GM21515 (cell line): ENCODE measurements at regions not wholly inside any gene's neighbourhood (a gene's known extent, or its start where the extent isn't known, plus 50 kb on each side); places are given as distances from the start of the nearest gene placed in this dataset.

Source experiments
- ATAC-seq: cut with Tn5 transposase; IDR thresholded peaks from one replicate; pipeline ENCODE4 v1.9.1; 2021; ENCODE audit not compliant: unreplicated experiment

DNA sequence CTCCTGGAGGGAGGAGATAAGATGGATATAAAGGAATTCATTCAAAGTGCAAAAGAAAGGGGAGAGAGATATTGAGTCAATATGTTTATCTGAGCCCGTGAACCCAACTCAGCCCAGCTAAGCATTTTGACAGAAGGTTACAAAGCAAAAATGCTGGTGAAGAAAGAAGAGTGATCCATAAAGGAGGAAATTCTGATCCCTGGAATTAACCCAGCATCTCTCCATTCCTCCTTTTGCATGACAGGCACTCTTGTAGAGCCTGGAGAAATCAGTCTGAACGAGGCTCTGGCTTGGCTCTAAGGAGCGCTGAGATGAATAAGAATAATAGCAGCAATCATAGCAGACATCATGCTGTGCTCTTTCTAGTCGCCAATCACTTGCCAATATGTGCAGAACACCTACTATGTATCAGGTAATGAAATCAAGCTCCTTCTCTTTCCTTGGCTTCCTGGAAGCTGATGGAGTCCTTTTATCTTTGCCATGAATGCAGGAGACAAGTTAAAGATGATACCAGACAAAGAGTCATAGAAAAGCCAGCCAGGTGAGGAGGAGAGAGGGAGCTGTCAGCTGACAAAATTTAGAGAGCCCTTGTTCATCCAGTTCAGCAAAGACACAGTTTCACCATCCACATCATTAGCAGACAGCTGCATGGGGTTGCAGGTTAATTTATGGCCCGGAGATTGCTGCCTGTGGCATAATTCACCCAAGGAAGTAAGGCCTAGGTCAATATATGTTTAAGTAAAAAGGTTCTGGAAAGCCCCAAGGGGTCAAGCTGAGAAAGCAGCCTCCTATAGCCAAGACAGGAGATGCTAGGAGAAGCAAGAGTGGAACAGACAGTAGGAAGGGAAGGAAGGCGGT is 476.5 kb upstream of the TBX3 start:
- ATAC-seq = no peak

DNA sequence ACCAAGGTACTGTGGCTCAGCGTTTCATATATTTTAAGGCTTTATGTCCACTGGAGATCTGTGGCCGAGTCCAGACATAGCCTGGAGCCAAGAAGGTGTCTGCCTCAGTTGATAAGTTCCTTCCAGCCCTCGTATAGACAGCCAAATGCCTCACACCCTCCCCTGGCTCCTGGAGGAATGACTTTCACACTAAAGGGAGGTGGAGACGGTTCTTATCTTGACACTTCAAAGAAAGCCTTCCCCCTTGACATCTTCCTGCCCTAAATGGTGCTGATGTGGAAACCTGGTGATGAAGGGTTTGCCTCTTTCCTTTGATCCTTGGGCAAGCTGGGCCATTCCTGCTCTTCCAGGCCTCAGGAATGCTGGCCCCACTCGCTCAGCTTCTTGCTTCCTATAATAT is 474.8 kb upstream of the TBX3 start:
- no peak for ATAC-seq

GRCh38 chr12:115155665-115156645 is 472.0 kb upstream of the TBX3 start:
- no peak for ATAC-seq

GRCh38 chr12:115149685-115150378 is 465.9 kb upstream of the TBX3 start:
- no peak for ATAC-seq

- ATAC-seq = no peak
Observed at GRCh38 chr12:115149279-115149678, 465.3 kb upstream of the TBX3 start.

DNA sequence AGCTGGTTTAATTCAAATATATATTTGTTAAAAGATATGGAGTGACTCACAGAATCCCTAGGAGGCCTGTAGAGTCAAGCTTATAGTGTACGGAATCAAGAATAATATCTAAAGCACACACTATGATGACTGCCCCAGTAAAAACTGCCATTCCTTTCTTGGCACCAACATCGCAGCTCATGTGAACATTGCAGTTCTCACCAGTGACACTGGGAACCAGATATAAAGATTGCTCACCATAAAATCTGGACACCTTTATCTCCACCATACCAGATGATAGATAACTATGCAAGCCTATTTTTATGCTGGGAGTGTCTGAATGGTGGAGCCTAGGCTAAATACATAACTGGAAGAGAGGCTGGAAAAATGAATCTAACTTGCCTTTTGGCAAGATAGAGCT is 463.9 kb upstream of the TBX3 start:
- no peak for ATAC-seq

- no peak for ATAC-seq
Observed at GRCh38 chr12:115146453-115146852, 462.5 kb upstream of the TBX3 start.

GRCh38 chr12:115144425-115144824 is 460.4 kb upstream of the TBX3 start:
- ATAC-seq = no peak

DNA sequence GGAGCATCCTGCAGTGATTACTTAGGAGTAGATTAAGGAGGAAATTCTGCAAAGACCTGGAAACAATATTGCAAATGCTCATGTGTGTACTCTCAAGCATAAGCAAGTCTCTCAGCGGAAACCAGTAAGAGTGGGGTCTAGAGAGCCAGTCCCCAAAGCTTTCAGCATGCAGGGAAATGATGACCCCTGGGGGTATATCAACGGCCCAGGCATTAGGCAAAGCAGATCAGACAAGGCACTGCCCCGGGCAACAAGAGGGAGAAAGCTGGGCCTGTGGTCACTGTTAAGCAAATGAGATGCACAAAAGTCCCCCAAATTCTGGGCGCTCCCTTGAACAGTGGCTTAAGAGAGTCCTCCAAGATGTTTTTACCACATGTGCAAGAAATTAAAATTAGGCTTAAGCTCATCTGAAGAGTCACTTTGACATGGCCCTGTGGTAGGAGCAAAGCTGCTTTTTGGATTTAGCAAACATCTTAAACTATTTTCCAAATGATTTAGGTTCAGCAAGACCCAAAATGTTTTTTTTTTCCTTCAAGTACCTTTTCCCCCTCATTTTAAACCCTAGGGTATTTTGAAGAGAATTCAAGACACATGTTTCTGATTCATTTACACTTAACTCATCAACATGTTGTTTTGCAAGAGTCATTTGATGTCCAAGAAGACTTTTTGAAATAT is 457.1 kb upstream of the TBX3 start:
- no peak for ATAC-seq

DNA sequence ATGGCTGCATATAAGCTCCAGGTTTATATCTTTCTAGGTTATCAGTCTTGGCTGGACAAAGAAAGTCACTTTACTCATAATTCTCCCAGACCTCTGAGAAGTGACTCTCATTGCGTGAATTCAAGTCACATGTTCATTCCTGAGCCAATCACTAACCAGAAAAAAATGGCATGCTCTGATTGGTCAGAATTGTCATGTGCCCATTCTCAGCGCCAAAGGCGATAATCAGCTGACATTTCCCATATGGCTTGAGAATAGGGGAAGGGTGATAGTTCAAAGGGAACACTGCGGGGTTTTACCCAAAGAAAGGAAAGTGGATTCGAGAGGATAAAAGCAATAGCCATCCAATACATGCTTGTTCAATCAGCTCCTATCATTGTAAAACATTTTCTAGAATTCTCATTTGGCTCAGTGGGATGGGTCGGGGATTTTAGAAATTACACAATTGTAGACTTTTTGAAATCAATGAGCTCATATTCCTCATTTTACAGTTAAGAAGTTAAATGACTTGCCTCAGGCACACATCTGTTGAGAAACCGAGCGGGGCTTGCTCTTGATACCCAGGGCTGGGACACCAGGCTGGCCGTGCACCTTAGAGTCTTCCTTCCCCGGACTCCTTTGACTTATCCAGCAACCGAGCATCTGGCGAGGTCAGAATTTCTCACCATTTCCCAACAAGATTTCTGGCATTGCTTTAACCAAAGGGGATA is 454.0 kb upstream of the TBX3 start:
- no peak for ATAC-seq

- ATAC-seq = no peak
Observed at GRCh38 chr12:115135800-115136211, 451.8 kb upstream of the TBX3 start.

GRCh38 chr12:115134298-115134697 is 450.3 kb upstream of the TBX3 start:
- ATAC-seq = no peak

DNA sequence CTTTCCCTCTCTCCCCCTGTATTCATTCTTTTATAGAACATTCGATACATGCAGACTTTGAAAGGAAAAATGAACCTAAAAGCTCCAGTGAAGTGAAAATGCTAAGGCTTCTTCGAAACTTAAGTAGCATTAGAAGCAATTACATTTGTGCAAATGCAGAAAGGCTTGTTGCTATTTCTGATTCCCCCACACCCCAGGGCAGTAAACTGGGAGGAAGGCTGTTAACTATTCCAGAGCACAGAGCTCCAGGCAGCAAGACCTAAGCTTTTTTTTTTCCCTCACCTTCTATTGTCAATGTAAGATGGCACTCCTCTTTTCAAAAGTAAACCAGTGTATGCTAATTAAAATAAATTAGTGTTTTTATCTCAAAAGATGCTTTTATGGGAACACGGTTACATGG is 448.9 kb upstream of the TBX3 start:
- no peak for ATAC-seq

DNA sequence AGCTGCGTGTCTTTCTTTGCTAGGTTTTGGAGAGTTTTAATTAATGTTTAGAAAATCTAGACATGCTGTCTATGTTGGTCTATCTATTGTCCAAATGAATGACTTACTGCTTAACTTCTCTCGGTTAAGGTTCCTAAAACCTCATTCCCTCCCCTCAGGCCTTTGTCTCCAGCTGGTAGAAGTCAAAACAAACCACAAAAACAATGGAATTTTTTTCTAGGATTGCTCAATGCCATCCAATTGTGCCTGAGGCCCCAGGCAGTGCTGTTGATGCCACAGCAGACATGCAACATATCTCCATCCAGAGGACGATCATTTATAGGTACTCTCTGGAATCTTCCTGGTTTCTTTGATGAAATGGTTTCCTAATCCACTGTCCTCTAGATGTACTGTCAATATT is 448.2 kb upstream of the TBX3 start:
- no peak for ATAC-seq

DNA sequence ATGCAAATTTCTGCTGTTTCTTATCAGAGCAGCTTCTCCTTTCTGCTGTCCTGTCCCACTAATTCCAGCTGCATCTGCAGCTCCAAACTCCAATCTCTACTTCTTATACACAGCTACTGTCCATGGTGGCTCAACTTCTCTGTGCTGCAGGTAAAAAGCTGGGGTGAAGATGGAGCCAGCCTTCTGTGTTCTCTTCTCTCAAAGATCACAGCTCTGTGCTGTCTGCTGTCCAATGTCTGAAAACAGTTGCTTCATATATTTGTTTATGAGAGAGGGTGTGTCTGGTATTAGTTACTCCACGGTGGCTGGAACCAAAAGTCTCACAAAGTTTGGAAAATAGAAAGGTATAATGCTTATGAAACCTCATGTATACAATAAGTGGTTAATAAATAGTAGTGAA is 445.8 kb upstream of the TBX3 start:
- ATAC-seq = no peak

- no peak for ATAC-seq
Observed at GRCh38 chr12:115121053-115121452, 437.1 kb upstream of the TBX3 start.

DNA sequence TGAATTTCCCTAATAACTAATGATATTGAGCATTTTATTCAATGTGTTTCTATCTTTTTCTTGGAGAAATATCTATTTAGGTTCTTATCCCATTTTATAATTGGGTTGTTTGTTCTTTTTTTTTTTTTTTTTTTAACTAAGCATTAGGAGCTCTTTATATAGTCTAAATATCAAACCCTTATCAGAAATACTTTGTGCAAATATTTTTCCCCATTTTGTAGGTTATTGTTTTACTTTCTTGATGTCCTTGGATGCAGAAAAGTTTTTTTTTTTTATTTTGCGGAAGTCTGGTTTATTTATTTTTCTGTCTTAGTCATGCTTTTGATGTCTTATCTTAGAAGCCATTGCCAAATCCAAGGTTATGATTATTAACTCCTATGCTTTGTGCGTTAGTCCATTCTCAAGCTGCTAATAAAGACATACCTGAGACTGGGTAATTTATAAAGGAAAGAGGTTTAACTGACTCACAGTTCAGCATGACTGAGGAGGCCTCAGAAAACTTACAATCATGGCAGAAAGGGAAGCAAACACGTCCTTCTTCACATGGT is 434.3 kb upstream of the TBX3 start:
- ATAC-seq = no peak

DNA sequence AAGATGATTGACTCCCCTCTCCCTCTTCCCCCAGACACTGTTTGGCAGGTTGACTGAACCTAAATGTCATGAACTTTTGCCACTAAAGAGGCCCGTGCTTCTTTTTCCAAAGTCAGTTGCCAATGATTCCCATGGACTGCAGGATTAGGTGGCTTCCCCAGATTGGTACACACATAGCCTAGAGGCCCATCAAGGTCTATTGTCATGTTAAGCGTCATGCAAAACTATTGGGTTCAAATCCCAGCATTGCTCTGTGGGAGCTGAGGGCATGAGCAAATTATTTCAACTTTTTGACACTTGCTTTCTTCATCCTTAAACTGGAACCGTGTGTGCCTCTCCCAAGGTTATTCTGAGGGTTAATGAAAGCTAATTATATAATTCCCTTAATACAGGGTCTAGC is 430.2 kb upstream of the TBX3 start:
- ATAC-seq = no peak

DNA sequence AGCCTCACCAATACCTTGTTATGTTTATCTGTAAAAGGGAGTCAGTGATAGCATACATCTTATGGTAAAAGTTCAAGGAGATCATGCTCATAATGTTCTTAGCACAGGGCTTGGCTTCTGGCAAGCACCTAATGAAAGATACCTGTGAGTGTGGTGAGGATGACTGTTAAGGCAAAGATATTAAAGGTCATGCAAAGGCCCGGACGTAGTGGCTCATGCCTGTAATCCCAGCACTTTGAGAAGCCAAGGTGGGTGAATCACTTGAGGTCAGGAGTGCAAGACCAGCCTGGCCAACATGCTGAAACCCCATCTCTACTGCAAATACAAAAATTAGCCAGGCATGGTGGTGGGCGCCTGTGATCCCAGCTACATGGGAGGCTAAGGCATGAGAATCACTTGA is 425.9 kb upstream of the TBX3 start:
- ATAC-seq = no peak
